Keratinocyte (primary cell): ENCODE measurements at regions not wholly inside any gene's neighbourhood (a gene's known extent, or its start where the extent isn't known, plus 50 kb on each side); places are given as distances from the start of the nearest gene placed in this dataset.

Experiments used
- DNase-seq: peaks from one replicate; pipeline ENCODE4 v3.0.0-alpha.2; 2011; ENCODE audit warnings: low read depth, missing footprints, low spot score
- FAIRE-seq: peaks from 2 replicates; lab custom pipeline; 2011; peaks lifted over from hg19 to GRCh38; lab: Jason Lieb, UNC
- H2AFZ ChIP-seq: 2 replicates; pipeline ENCODE4 v1.6.0; 2012; ENCODE audit warnings: low read length, control low read depth, inconsistent platforms; ENCODE audit not compliant: control insufficient read depth
- H3K27ac ChIP-seq: 2 replicates; pipeline ENCODE4 v1.5.1; 2011; ENCODE audit warnings: low read length; ENCODE audit not compliant: control insufficient read depth, insufficient read depth
- H3K27me3 ChIP-seq: 3 replicates; pipeline ENCODE4 v1.6.0; 2011; ENCODE audit warnings: low read length; ENCODE audit not compliant: control insufficient read depth, insufficient read depth; ENCODE audit errors: extremely low read depth
- H3K36me3 ChIP-seq, 2 experiments: 2 replicates in 1 of 2; 3 replicates in 1 of 2; pipeline ENCODE4 v1.5.1; 2011; ENCODE audit warnings: low read length in 2 of 2, mild to moderate bottlenecking in 1 of 2; ENCODE audit not compliant: control insufficient read depth in 2 of 2, insufficient read depth in 2 of 2; ENCODE audit errors: extremely low read depth in 1 of 2
- H3K4me1 ChIP-seq: 3 replicates; pipeline ENCODE4 v1.5.1; 2011; ENCODE audit warnings: low read length; ENCODE audit not compliant: control insufficient read depth, insufficient read depth; ENCODE audit errors: extremely low read depth
- H3K4me2 ChIP-seq: 3 replicates; pipeline ENCODE4 v1.6.0; 2011; ENCODE audit warnings: low read depth, low read length; ENCODE audit not compliant: control insufficient read depth, insufficient read depth; ENCODE audit errors: extremely low read depth
- H3K4me3 ChIP-seq, 3 experiments: fragments of 200-600 bp in 1 of 3; sonication (generic) in 1 of 3; 2 replicates in 2 of 3; 3 replicates in 1 of 3; pipeline ENCODE4 v1.5.1; 2011 to 2016; ENCODE audit warnings: low read length in 3 of 3, mild to moderate bottlenecking in 3 of 3, control low read depth in 2 of 3, inconsistent platforms in 1 of 3, low read depth in 1 of 3, mixed read lengths in 1 of 3, mixed run types in 1 of 3, moderate library complexity in 1 of 3; ENCODE audit not compliant: control insufficient read depth in 2 of 3, insufficient read depth in 2 of 3; ENCODE audit errors: extremely low read depth in 1 of 3
- H3K79me2 ChIP-seq: 2 replicates; pipeline ENCODE4 v1.6.0; 2012; ENCODE audit warnings: low read length; ENCODE audit not compliant: control insufficient read depth, insufficient read depth
- H3K9ac ChIP-seq: 3 replicates; pipeline ENCODE4 v1.6.0; 2011; ENCODE audit warnings: low read length; ENCODE audit not compliant: control insufficient read depth, insufficient read depth; ENCODE audit errors: extremely low read depth
- H3K9me1 ChIP-seq: 3 replicates; pipeline ENCODE4 v1.6.0; 2011; ENCODE audit warnings: low read length; ENCODE audit not compliant: control insufficient read depth, insufficient read depth; ENCODE audit errors: extremely low read depth
- H3K9me3 ChIP-seq: 2 replicates; pipeline ENCODE4 v1.5.1; 2012; ENCODE audit warnings: low read depth, low read length; ENCODE audit not compliant: control insufficient read depth
- H4K20me1 ChIP-seq: 3 replicates; pipeline ENCODE4 v1.6.0; 2011; ENCODE audit warnings: low read length; ENCODE audit not compliant: control insufficient read depth, insufficient read depth; ENCODE audit errors: extremely low read depth
- CTCF ChIP-seq, 3 experiments: IDR thresholded peaks in 1 of 3; conservative IDR thresholded peaks in 1 of 3; optimal IDR thresholded peaks in 1 of 3; 2 replicates in 2 of 3; 3 replicates in 1 of 3; pipeline versions ENCODE3 to v1.5.1; 2011; ENCODE audit warnings: low read length in 3 of 3, mild to moderate bottlenecking in 3 of 3, moderate library complexity in 2 of 3, control low read depth in 1 of 3, inconsistent platforms in 1 of 3; ENCODE audit not compliant: insufficient read depth in 2 of 3; ENCODE audit errors: extremely low read depth in 1 of 3
- EZH2 ChIP-seq: IDR thresholded peaks from one replicate; pipeline ENCODE4 v1.6.1; 2012; ENCODE audit warnings: inconsistent platforms, mild to moderate bottlenecking, low read length, moderate library complexity
- dilution Hi-C: fragments of 300-500 bp; cut with MboI; formaldehyde crosslinking; loops from one replicate; pipeline ENCODE4 v1.7.0; 2020; ENCODE audit warnings: low sequenced_read_pairs; ENCODE audit not compliant: extremely low pct_ligation_motif_present

GRCh38 chr22:49693416-49693815, 134.3 kb downstream of the BRD1 start:
- FAIRE-seq: no peak
- Histone ChIP-seq H3K27ac (no peak overlapping the region), H4K20me1 (no peaks in the 10 kb centered on the region), H3K4me2 (no peak overlapping the region), H3K9ac (no peak overlapping the region), H3K27me3 (no peaks in the 10 kb centered on the region), H3K36me3 (no peaks in the 10 kb centered on the region), H3K4me1 (no peaks in the 10 kb centered on the region), H3K4me3 (no peak overlapping the region), H3K79me2 (no peaks in the 10 kb centered on the region), H2AFZ (no peak overlapping the region), H3K9me3 (peaks cover 15% of the 10 kb centered on the region), H3K9me1 (no peaks in the 10 kb centered on the region)
- dilution Hi-C loops: no loop called here
- no peak for DNase-seq
- no peak for TF ChIP-seq CTCF (optimal IDR thresholded peaks at IDR 0.05 in 1 of 3, IDR thresholded peaks at IDR 0.05 in 1 of 3, conservative IDR thresholded peaks at IDR 0.05 in 1 of 3; ENCODE audit: extremely low read depth in 1 of 3, insufficient read depth in 2 of 3, low read length in 3 of 3)
- TF ChIP-seq EZH2: no peak

- Histone ChIP-seq H3K4me1 (no peaks in the 10 kb centered on the region), H3K79me2 (no peaks in the 10 kb centered on the region), H3K9ac (no peak overlapping the region), H3K27me3 (no peaks in the 10 kb centered on the region), H3K9me1 (no peaks in the 10 kb centered on the region), H3K4me2 (no peak overlapping the region), H3K4me3 (no peak overlapping the region), H2AFZ (no peak overlapping the region), H3K27ac (no peak overlapping the region), H3K36me3 (no peaks in the 10 kb centered on the region), H4K20me1 (no peaks in the 10 kb centered on the region), H3K9me3 (peaks cover 15% of the 10 kb centered on the region)
- TF ChIP-seq EZH2: no peak
- no peak for TF ChIP-seq CTCF (optimal IDR thresholded peaks at IDR 0.05 in 1 of 3, IDR thresholded peaks at IDR 0.05 in 1 of 3, conservative IDR thresholded peaks at IDR 0.05 in 1 of 3; ENCODE audit: extremely low read depth in 1 of 3, insufficient read depth in 2 of 3, low read length in 3 of 3)
- FAIRE-seq (no peak), DNase-seq (no peak)
- dilution Hi-C loops: no loop called here
Observed at GRCh38 chr22:49692499-49693225, 135.0 kb downstream of the BRD1 start.
